ENCODE measurements at regions not wholly inside any gene's neighbourhood (a gene's known extent, or its start where the extent isn't known, plus 50 kb on each side); places are given as distances from the start of the nearest gene placed in this dataset.

DNA sequence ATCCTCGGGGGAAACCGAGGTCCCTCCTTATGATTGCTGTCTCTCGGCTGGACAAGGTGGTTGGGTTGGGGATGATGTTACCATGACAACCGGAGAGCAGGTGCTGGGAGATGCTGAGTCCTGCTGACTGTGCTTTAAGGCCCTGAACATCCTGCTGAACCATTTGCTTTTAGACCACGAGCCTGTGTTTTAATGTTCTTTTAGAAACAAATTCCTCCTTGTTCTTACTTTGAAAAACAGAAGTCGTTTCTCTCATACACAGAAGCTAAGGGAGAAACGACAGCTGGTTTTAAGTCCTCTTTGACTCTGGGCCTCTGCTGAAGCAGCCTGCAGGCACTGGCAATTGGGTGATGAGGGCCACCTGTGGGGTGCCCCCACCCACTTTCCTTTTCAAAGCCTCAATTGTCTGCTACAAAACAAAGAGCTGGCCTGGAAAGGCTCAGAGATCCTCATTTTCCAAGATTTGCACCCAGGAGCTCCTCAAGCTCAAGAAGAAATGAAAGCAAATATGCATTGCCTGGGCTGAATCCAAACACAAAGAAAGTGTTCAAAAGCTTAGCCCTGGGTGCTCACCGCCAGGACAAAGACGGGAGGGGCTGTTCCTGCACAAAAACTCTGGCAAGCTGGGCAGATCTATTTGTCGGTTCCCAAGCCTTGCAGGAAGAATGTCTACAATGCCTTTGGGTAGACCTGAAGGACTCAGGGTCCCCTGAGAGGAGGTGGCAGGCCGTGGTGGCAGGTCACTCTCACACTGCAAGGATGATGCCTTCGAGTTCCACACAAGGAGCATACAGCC lies 90.0 kb upstream of the CLMN start:
- no peak for ATAC-seq
- TF ChIP-seq, protein P1, sequence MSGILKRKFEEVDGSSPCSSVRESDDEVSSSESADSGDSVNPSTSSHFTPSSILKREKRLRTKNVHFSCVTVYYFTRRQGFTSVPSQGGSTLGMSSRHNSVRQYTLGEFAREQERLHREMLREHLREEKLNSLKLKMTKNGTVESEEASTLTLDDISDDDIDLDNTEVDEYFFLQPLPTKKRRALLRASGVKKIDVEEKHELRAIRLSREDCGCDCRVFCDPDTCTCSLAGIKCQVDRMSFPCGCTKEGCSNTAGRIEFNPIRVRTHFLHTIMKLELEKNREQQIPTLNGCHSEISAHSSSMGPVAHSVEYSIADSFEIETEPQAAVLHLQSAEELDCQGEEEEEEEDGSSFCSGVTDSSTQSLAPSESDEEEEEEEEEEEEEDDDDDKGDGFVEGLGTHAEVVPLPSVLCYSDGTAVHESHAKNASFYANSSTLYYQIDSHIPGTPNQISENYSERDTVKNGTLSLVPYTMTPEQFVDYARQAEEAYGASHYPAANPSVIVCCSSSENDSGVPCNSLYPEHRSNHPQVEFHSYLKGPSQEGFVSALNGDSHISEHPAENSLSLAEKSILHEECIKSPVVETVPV (CRISPR knock-in tag; IDR thresholded peaks at IDR 0.05) = no peak
- TF ChIP-seq, protein P2, sequence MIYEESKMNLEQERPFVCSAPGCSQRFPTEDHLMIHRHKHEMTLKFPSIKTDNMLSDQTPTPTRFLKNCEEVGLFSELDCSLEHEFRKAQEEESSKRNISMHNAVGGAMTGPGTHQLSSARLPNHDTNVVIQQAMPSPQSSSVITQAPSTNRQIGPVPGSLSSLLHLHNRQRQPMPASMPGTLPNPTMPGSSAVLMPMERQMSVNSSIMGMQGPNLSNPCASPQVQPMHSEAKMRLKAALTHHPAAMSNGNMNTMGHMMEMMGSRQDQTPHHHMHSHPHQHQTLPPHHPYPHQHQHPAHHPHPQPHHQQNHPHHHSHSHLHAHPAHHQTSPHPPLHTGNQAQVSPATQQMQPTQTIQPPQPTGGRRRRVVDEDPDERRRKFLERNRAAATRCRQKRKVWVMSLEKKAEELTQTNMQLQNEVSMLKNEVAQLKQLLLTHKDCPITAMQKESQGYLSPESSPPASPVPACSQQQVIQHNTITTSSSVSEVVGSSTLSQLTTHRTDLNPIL (CRISPR knock-in tag; IDR thresholded peaks at IDR 0.05; ENCODE audit: low read depth) = no peak
- TF ChIP-seq ZNF565 (CRISPR knock-in tag; conservative IDR thresholded peaks at IDR 0.05; ENCODE audit: low read depth) (no peak), GLIS3 (CRISPR knock-in tag; IDR thresholded peaks at IDR 0.05) (no peak), ESRRG (CRISPR knock-in tag; IDR thresholded peaks at IDR 0.05) (no peak), ARNTL (CRISPR knock-in tag; IDR thresholded peaks at IDR 0.05; ENCODE audit: borderline replicate concordance, low read depth) (no peak)

DNA sequence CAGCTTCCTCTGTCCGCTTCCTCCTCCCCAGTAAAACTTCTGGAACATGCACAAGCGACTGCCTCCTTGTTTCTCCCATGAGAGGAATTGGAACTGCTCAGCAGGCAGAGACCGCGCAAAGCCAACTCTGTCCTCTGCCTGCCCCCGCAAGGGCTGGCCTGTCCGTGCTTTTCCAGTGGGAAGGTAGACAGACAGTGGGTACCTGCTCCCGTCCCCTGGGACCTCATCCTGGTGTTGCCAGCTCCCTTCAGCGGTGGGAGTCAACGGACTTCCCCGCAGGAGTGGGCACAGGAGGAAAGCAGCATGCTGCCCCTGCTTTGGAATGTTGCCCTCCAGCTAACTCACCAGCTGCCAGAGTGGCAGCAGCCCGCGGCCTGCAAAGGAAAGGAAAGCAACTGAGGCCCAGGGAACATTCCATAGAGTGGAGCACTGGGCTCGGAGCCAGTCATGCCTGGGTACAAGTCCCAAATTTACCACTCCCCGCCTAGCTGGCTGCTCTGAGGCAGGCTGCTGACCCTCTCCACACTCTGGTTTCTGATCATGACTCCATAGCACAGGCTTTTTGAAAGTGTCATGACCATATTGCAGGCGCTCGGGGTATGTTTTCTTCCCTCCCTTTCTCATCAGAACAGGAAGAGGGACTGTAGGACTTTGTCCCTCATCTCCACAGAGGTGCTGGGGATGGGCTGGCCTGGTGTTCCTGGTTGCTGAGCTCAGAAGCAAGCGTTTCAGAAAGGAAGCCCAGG lies 89.2 kb upstream of the CLMN start:
- no peak for ATAC-seq
- TF ChIP-seq, protein P3, sequence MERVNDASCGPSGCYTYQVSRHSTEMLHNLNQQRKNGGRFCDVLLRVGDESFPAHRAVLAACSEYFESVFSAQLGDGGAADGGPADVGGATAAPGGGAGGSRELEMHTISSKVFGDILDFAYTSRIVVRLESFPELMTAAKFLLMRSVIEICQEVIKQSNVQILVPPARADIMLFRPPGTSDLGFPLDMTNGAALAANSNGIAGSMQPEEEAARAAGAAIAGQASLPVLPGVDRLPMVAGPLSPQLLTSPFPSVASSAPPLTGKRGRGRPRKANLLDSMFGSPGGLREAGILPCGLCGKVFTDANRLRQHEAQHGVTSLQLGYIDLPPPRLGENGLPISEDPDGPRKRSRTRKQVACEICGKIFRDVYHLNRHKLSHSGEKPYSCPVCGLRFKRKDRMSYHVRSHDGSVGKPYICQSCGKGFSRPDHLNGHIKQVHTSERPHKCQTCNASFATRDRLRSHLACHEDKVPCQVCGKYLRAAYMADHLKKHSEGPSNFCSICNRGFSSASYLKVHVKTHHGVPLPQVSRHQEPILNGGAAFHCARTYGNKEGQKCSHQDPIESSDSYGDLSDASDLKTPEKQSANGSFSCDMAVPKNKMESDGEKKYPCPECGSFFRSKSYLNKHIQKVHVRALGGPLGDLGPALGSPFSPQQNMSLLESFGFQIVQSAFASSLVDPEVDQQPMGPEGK (CRISPR knock-in tag; IDR thresholded peaks at IDR 0.05; ENCODE audit: borderline replicate concordance) = no peak
- TF ChIP-seq RARB (CRISPR knock-in tag; IDR thresholded peaks at IDR 0.05) (no peak), ZNF70 (CRISPR knock-in tag; IDR thresholded peaks at IDR 0.05) (0 out of 2 replicates have a peak, but pooled peaks have one; percentile 5), TOX (CRISPR knock-in tag; IDR thresholded peaks at IDR 0.05; ENCODE audit: borderline replicate concordance) (no peak), ESRRG (CRISPR knock-in tag; IDR thresholded peaks at IDR 0.05) (no peak)

DNA sequence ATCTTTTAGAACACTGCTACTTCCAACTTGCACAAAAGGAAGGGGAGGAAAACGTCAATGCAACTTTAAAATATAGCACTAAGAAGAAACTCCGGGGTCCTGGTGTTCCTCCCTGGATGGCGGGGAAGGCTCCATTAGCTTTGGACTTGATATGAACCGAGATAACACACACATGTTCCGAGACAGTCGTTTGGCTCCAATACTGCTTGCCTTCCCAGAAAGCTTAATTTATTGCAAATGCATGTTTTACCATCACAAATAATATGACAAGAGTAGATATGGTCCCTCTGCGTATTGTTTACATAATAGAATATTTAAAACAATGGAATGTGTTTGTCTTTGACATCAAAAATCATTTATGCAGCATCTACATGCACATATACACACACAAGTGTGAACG lies 87.6 kb upstream of the CLMN start:
- peak; percentile 75; the same call in 1 of the 2 replicates for TF ChIP-seq SNAI2 (CRISPR knock-in tag; IDR thresholded peaks at IDR 0.05)
- TF ChIP-seq ZNF565 (CRISPR knock-in tag; conservative IDR thresholded peaks at IDR 0.05; ENCODE audit: low read depth) = no peak
- peak; percentile 51; the same call in 1 of the 2 replicates for TF ChIP-seq ISL1 (CRISPR knock-in tag; IDR thresholded peaks at IDR 0.05)
- peak; percentile 85 for TF ChIP-seq TCF4 (CRISPR knock-in tag; IDR thresholded peaks at IDR 0.05; ENCODE audit: borderline replicate concordance)
- TF ChIP-seq, protein P4, sequence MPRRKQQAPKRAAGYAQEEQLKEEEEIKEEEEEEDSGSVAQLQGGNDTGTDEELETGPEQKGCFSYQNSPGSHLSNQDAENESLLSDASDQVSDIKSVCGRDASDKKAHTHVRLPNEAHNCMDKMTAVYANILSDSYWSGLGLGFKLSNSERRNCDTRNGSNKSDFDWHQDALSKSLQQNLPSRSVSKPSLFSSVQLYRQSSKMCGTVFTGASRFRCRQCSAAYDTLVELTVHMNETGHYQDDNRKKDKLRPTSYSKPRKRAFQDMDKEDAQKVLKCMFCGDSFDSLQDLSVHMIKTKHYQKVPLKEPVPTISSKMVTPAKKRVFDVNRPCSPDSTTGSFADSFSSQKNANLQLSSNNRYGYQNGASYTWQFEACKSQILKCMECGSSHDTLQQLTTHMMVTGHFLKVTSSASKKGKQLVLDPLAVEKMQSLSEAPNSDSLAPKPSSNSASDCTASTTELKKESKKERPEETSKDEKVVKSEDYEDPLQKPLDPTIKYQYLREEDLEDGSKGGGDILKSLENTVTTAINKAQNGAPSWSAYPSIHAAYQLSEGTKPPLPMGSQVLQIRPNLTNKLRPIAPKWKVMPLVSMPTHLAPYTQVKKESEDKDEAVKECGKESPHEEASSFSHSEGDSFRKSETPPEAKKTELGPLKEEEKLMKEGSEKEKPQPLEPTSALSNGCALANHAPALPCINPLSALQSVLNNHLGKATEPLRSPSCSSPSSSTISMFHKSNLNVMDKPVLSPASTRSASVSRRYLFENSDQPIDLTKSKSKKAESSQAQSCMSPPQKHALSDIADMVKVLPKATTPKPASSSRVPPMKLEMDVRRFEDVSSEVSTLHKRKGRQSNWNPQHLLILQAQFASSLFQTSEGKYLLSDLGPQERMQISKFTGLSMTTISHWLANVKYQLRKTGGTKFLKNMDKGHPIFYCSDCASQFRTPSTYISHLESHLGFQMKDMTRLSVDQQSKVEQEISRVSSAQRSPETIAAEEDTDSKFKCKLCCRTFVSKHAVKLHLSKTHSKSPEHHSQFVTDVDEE (CRISPR knock-in tag; IDR thresholded peaks at IDR 0.05) = peak; percentile 95; the same call in 1 of the 2 replicates
- ATAC-seq = no peak; the same call in 2 of the 3 replicates

DNA sequence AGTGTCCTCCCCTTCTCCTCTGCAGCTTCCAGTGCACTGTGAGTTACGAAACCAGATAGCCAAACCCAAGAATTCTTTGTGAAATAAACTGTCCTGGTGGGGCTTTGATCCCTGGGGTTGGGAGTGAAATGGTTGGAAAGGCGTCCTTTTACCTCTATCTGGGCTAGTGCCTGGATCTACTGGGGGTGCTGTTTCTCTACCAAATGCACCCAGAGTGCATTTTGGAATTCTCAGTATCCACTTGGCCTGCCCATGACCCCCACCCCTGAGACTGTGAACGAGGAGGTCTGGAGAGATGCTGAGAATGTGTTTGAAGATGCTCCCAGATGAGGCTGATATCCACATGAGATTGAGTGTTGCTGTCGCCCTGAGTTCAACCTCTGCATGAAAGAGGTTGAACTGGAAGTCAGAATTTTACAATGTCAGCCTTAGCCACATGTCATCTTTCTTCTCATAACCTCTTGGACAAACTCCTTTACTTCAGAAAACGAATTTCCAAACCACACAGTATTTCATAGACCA lies 87.1 kb upstream of the CLMN start:
- ATAC-seq = no peak
- TF ChIP-seq, protein P4 (CRISPR knock-in tag; IDR thresholded peaks at IDR 0.05) = peak; percentile 64
- TF ChIP-seq, protein P1 (CRISPR knock-in tag; IDR thresholded peaks at IDR 0.05) = no peak
